IPS-20b (cell line): ENCODE measurements at regions not wholly inside any gene's neighbourhood (a gene's known extent, or its start where the extent isn't known, plus 50 kb on each side); places are given as distances from the start of the nearest gene placed in this dataset.

Experiments used
- H3K27ac ChIP-seq: one replicate; pipeline ENCODE4 v1.5.1; 2013; ENCODE audit warnings: low read length
- H3K27me3 ChIP-seq: 2 replicates; pipeline ENCODE4 v1.6.1; 2013; ENCODE audit warnings: mild to moderate bottlenecking, low read length, inconsistent platforms; ENCODE audit not compliant: insufficient read depth
- H3K36me3 ChIP-seq: 2 replicates; pipeline ENCODE4 v1.6.1; 2013; ENCODE audit warnings: low read depth, mild to moderate bottlenecking, inconsistent platforms, low read length, moderate library complexity; ENCODE audit not compliant: insufficient read depth
- H3K4me1 ChIP-seq: 2 replicates; pipeline ENCODE4 v1.6.1; 2013; ENCODE audit warnings: mild to moderate bottlenecking, control low read depth, inconsistent platforms, low read length, moderate library complexity; ENCODE audit not compliant: insufficient read depth
- H3K4me3 ChIP-seq: 2 replicates; pipeline ENCODE4 v1.5.1; 2013; ENCODE audit warnings: mild to moderate bottlenecking, low read length, inconsistent platforms
- H3K9ac ChIP-seq: 2 replicates; pipeline ENCODE4 v1.6.1; 2013; ENCODE audit warnings: low read depth, mild to moderate bottlenecking, inconsistent platforms, low read length, moderate library complexity
- H3K9me3 ChIP-seq: 2 replicates; pipeline ENCODE4 v1.6.1; 2013; ENCODE audit warnings: mild to moderate bottlenecking, low read depth, low read length, inconsistent platforms; ENCODE audit not compliant: insufficient read depth

- Histone ChIP-seq H3K4me1 (no peaks in the 10 kb centered on the region), H3K27me3 (no peaks in the 10 kb centered on the region), H3K36me3 (no peaks in the 10 kb centered on the region), H3K9me3 (no peaks in the 10 kb centered on the region), H3K4me3 (no peak overlapping the region), H3K9ac (no peak overlapping the region), H3K27ac (no peak overlapping the region)
Observed at GRCh38 chr2:5041501-5041900, 650.7 kb upstream of the SOX11 start.

- Histone ChIP-seq H3K9me3 (no peaks in the 10 kb centered on the region), H3K4me1 (no peaks in the 10 kb centered on the region), H3K9ac (no peak overlapping the region), H3K4me3 (no peak overlapping the region), H3K27ac (no peak overlapping the region), H3K27me3 (no peaks in the 10 kb centered on the region), H3K36me3 (no peaks in the 10 kb centered on the region)
Observed at GRCh38 chr2:5042666-5043440, 649.3 kb upstream of the SOX11 start.

- H3K27me3 ChIP-seq: no peaks in the 10 kb centered on the region
- no peaks in the 10 kb centered on the region for H3K9me3 ChIP-seq
- no peak overlapping the region for H3K9ac ChIP-seq
- H3K36me3 ChIP-seq: no peaks in the 10 kb centered on the region
- H3K27ac ChIP-seq: no peak overlapping the region
- H3K4me1 ChIP-seq: no peaks in the 10 kb centered on the region
- H3K4me3 ChIP-seq: no peak overlapping the region
Observed at GRCh38 chr2:5051300-5051699, 640.9 kb upstream of the SOX11 start.

GRCh38 chr2:5052905-5053304, 639.3 kb upstream of the SOX11 start:
- H3K9me3 ChIP-seq: no peaks in the 10 kb centered on the region
- H3K27ac ChIP-seq: no peak overlapping the region
- no peaks in the 10 kb centered on the region for H3K4me1 ChIP-seq
- no peaks in the 10 kb centered on the region for H3K36me3 ChIP-seq
- H3K27me3 ChIP-seq: no peaks in the 10 kb centered on the region
- H3K4me3 ChIP-seq: no peak overlapping the region
- no peak overlapping the region for H3K9ac ChIP-seq

- Histone ChIP-seq H3K4me3 (no peak overlapping the region), H3K4me1 (no peaks in the 10 kb centered on the region), H3K36me3 (no peaks in the 10 kb centered on the region), H3K9me3 (no peaks in the 10 kb centered on the region), H3K27me3 (no peaks in the 10 kb centered on the region), H3K9ac (no peak overlapping the region), H3K27ac (no peak overlapping the region)
Observed at GRCh38 chr2:5057891-5058351, 634.3 kb upstream of the SOX11 start.

- H3K36me3 ChIP-seq: no peaks in the 10 kb centered on the region
- no peaks in the 10 kb centered on the region for H3K27me3 ChIP-seq
- H3K27ac ChIP-seq: no peak overlapping the region
- no peak overlapping the region for H3K4me3 ChIP-seq
- no peaks in the 10 kb centered on the region for H3K9me3 ChIP-seq
- peaks cover 9% of the 10 kb centered on the region; the same call in 1 of the 2 replicates for H3K4me1 ChIP-seq
- no peak overlapping the region for H3K9ac ChIP-seq
Observed at GRCh38 chr2:5060956-5061355, 631.2 kb upstream of the SOX11 start.

- H3K4me3 ChIP-seq: peak overlapping the region; percentile 36
- H3K9me3 ChIP-seq: no peaks in the 10 kb centered on the region
- H3K9ac ChIP-seq: 0 out of 2 replicates have a peak overlapping the region, but pooled peaks have one; percentile 22
- no peaks in the 10 kb centered on the region for H3K36me3 ChIP-seq
- peak overlapping the region; percentile 30 for H3K27ac ChIP-seq
- peaks cover 9% of the 10 kb centered on the region; the same call in 1 of the 2 replicates for H3K4me1 ChIP-seq
- H3K27me3 ChIP-seq: no peaks in the 10 kb centered on the region
Observed at GRCh38 chr2:5064687-5065086, 627.5 kb upstream of the SOX11 start.

GRCh38 chr2:5067816-5068215, 624.4 kb upstream of the SOX11 start:
- Histone ChIP-seq H3K9me3 (no peaks in the 10 kb centered on the region), H3K36me3 (no peaks in the 10 kb centered on the region), H3K27me3 (no peaks in the 10 kb centered on the region), H3K27ac (no peak overlapping the region), H3K9ac (no peak overlapping the region), H3K4me3 (no peak overlapping the region), H3K4me1 (peaks cover 9% of the 10 kb centered on the region; the same call in 1 of the 2 replicates)

- no peak overlapping the region for H3K27ac ChIP-seq
- H3K27me3 ChIP-seq: no peaks in the 10 kb centered on the region
- H3K4me1 ChIP-seq: no peaks in the 10 kb centered on the region; the same call in 1 of the 2 replicates
- no peaks in the 10 kb centered on the region for H3K36me3 ChIP-seq
- no peak overlapping the region for H3K4me3 ChIP-seq
- H3K9ac ChIP-seq: no peak overlapping the region
- H3K9me3 ChIP-seq: no peaks in the 10 kb centered on the region
Observed at GRCh38 chr2:5070257-5070656, 621.9 kb upstream of the SOX11 start.

- no peak overlapping the region for H3K9ac ChIP-seq
- H3K4me3 ChIP-seq: no peak overlapping the region
- H3K27me3 ChIP-seq: no peaks in the 10 kb centered on the region
- H3K27ac ChIP-seq: no peak overlapping the region
- peaks cover 8% of the 10 kb centered on the region; the same call in 1 of the 2 replicates for H3K4me1 ChIP-seq
- H3K36me3 ChIP-seq: no peaks in the 10 kb centered on the region
- H3K9me3 ChIP-seq: no peaks in the 10 kb centered on the region
Observed at GRCh38 chr2:5074733-5075132, 617.5 kb upstream of the SOX11 start.

- H3K9me3 ChIP-seq: no peaks in the 10 kb centered on the region
- no peak overlapping the region for H3K4me3 ChIP-seq
- no peaks in the 10 kb centered on the region for H3K36me3 ChIP-seq
- H3K27ac ChIP-seq: no peak overlapping the region
- H3K4me1 ChIP-seq: peaks cover 8% of the 10 kb centered on the region; the same call in 1 of the 2 replicates
- H3K9ac ChIP-seq: no peak overlapping the region
- H3K27me3 ChIP-seq: no peaks in the 10 kb centered on the region
Observed at GRCh38 chr2:5076599-5076998, 615.6 kb upstream of the SOX11 start.

GRCh38 chr2:5077479-5078089, 614.6 kb upstream of the SOX11 start:
- no peaks in the 10 kb centered on the region for H3K9me3 ChIP-seq
- no peak overlapping the region for H3K4me3 ChIP-seq
- no peak overlapping the region for H3K9ac ChIP-seq
- H3K27me3 ChIP-seq: no peaks in the 10 kb centered on the region
- no peak overlapping the region for H3K27ac ChIP-seq
- peaks cover 8% of the 10 kb centered on the region; the same call in 1 of the 2 replicates for H3K4me1 ChIP-seq
- no peaks in the 10 kb centered on the region for H3K36me3 ChIP-seq
